D341Med (cell line): ENCODE measurements at regions not wholly inside any gene's neighbourhood (a gene's known extent, or its start where the extent isn't known, plus 50 kb on each side); places are given as distances from the start of the nearest gene placed in this dataset.
"Not testable (repeated sequence)": the region's sequence is repeated elsewhere in the genome, so short reads cannot be mapped to it uniquely, and the experiment has no call there.

ENCODE experiments used
- DNase-seq: peaks from one replicate; pipeline ENCODE4 v3.0.0; 2012; ENCODE audit warnings: low spot score

- DNase-seq: no peak
Observed at GRCh38 chr1:4066860-4067599, 167.0 kb upstream of the C1orf174 start.

- DNase-seq: no peak
Observed at GRCh38 chr1:4068076-4068475, 168.0 kb upstream of the C1orf174 start.

GRCh38 chr1:4071653-4072052 lies 171.6 kb upstream of the C1orf174 start:
- DNase-seq: peak; percentile 70

GRCh38 chr1:4072481-4073153 lies 172.5 kb upstream of the C1orf174 start:
- no peak for DNase-seq

GRCh38 chr1:4075436-4076225 lies 175.6 kb upstream of the C1orf174 start:
- DNase-seq: no peak

- no peak for DNase-seq
Observed at GRCh38 chr1:4076346-4076745, 176.3 kb upstream of the C1orf174 start.

- not testable (repeated sequence) for DNase-seq
Observed at GRCh38 chr1:4078091-4078962, 178.3 kb upstream of the C1orf174 start.

GRCh38 chr1:4079815-4080214 lies 179.7 kb upstream of the C1orf174 start:
- no peak for DNase-seq

- DNase-seq: no peak
Observed at GRCh38 chr1:4081806-4082711, 182.0 kb upstream of the C1orf174 start.

GRCh38 chr1:4083231-4084047 lies 183.4 kb upstream of the C1orf174 start:
- no peak for DNase-seq

- DNase-seq: no peak
Observed at GRCh38 chr1:4084048-4084431, 184.0 kb upstream of the C1orf174 start.

GRCh38 chr1:4084446-4084845 lies 184.4 kb upstream of the C1orf174 start:
- DNase-seq: no peak

GRCh38 chr1:4084896-4085295 lies 184.8 kb upstream of the C1orf174 start:
- no peak for DNase-seq

- no peak for DNase-seq
Observed at GRCh38 chr1:4085546-4085945, 185.5 kb upstream of the C1orf174 start.

GRCh38 chr1:4086085-4086850 lies 186.2 kb upstream of the C1orf174 start:
- no peak for DNase-seq

- no peak for DNase-seq
Observed at GRCh38 chr1:4086921-4087320, 186.8 kb upstream of the C1orf174 start.

GRCh38 chr1:4087530-4088420 lies 187.7 kb upstream of the C1orf174 start:
- DNase-seq: no peak

GRCh38 chr1:4088676-4089075 lies 188.6 kb upstream of the C1orf174 start:
- DNase-seq: no peak
